ENCODE measurements at regions not wholly inside any gene's neighbourhood (a gene's known extent, or its start where the extent isn't known, plus 50 kb on each side); places are given as distances from the start of the nearest gene placed in this dataset.

- no peak for TF ChIP-seq EZH2 (IDR thresholded peaks at IDR 0.05; ENCODE audit: borderline replicate concordance, low read depth, low read length, severe bottlenecking)
- TF ChIP-seq GATA2 (IDR thresholded peaks at IDR 0.05; ENCODE audit: insufficient read depth, insufficient read length, low read depth, low read length), result no peak
- TF ChIP-seq MAX (IDR thresholded peaks at IDR 0.05; ENCODE audit: insufficient read depth, insufficient read length), result no peak
- TF ChIP-seq JUN (IDR thresholded peaks at IDR 0.05; ENCODE audit: borderline replicate concordance, insufficient read depth, insufficient read length, low read depth), result no peak
- TF ChIP-seq POLR2A (IDR thresholded peaks at IDR 0.05; ENCODE audit: low read depth, low read length), result no peak
- TF ChIP-seq CTCF (IDR thresholded peaks at IDR 0.05; ENCODE audit: extremely low read depth in 1 of 2, insufficient read depth in 1 of 2, low read depth in 1 of 2, low read length in 2 of 2), result no peak
- TF ChIP-seq POLR2AphosphoS5 (IDR thresholded peaks at IDR 0.05; ENCODE audit: insufficient read depth, low read depth, low read length), result no peak
- no peak for TF ChIP-seq FOS (IDR thresholded peaks at IDR 0.05; ENCODE audit: borderline replicate concordance, insufficient read depth, low read length)
- no peak for TF ChIP-seq MYC (IDR thresholded peaks at IDR 0.05; ENCODE audit: low read depth, low read length)
- Histone ChIP-seq H3K9ac (replicated peaks; ENCODE audit: extremely low read depth, insufficient read depth, low read length) (no peak overlapping the region), H3K9me3 (replicated peaks; ENCODE audit: control insufficient read depth, insufficient read depth, low read length) (no peaks in the 10 kb centered on the region), H3K4me1 (ENCODE audit: control insufficient read depth, extremely low read depth, insufficient read depth, low read length) (peaks cover 13% of the 10 kb centered on the region), H3K9me1 (replicated peaks; ENCODE audit: control insufficient read depth, extremely low read depth, insufficient read depth, low read length) (peaks cover 2% of the 10 kb centered on the region), H3K27me3 (ENCODE audit: control insufficient read depth in 2 of 2, insufficient read depth in 2 of 2, low read length in 2 of 2) (no peaks in the 10 kb centered on the region), H2AFZ (ENCODE audit: low read depth, low read length) (no peak overlapping the region), H3K4me3 (replicated peaks in 1 of 3; ENCODE audit: insufficient read depth in 1 of 3, low read depth in 1 of 3, low read length in 3 of 3) (no peak overlapping the region), H3K36me3 (ENCODE audit: control insufficient read depth in 2 of 2, extremely low read depth in 1 of 2, insufficient read depth in 2 of 2, low read length in 2 of 2) (no peaks in the 10 kb centered on the region), H3K27ac (ENCODE audit: insufficient read depth, low read depth, low read length) (no peak overlapping the region), H3K4me2 (ENCODE audit: insufficient read depth, low read length) (no peak overlapping the region), H3K79me2 (ENCODE audit: control insufficient read depth, insufficient read depth, low read length) (no peaks in the 10 kb centered on the region), H4K20me1 (replicated peaks; ENCODE audit: control insufficient read depth, extremely low read depth, insufficient read depth, low read length) (no peaks in the 10 kb centered on the region)
- intact Hi-C loops (cut with micrococcal nuclease) (no loop called here), dilution Hi-C loops (cut with MboI; ENCODE audit: extremely low pct_ligation_motif_present, low sequenced_read_pairs) (no loop called here)
- FAIRE-seq (no peak), DNase-seq (ENCODE audit: low read depth, low spot score) (no peak)
- POLR2A ChIA-PET, result no interaction called here
- CTCF ChIA-PET, result interaction anchor here (1.2 to 1.7 kb wide), 3 partner anchors 135 to 257 kb away, joined by 3 to 7 read pairs (median 3); no protein-coding TSS in a partner anchor
- no TSS peak for BruUV-seq (replicated peaks)
These were observed 153.6 kb downstream of the TLR5 start for GRCh38 chr1:222989443-222989842.
